Mesendoderm (in vitro differentiated cells): ENCODE measurements at regions not wholly inside any gene's neighbourhood (a gene's known extent, or its start where the extent isn't known, plus 50 kb on each side); places are given as distances from the start of the nearest gene placed in this dataset.

Experiments used
- DNase-seq: peaks from one replicate; pipeline ENCODE4 v3.0.0; 2013
- H2AK5ac ChIP-seq: 2 replicates; pipeline ENCODE4 v1.6.1; 2013; ENCODE audit warnings: low read length, inconsistent platforms
- H2BK120ac ChIP-seq: 2 replicates; pipeline ENCODE4 v1.6.1; 2013; ENCODE audit warnings: low read depth, mild to moderate bottlenecking, low read length, moderate library complexity, mixed read lengths
- H2BK15ac ChIP-seq: replicated peaks from 2 replicates; pipeline ENCODE4 v1.6.1; 2013; ENCODE audit warnings: low read depth, mild to moderate bottlenecking, moderate library complexity
- H2BK5ac ChIP-seq: 2 replicates; pipeline ENCODE4 v1.6.1; 2013; ENCODE audit warnings: low read length, inconsistent platforms
- H3K18ac ChIP-seq: 2 replicates; pipeline ENCODE4 v1.6.1; 2013; ENCODE audit warnings: mild to moderate bottlenecking, low read length, mixed read lengths
- H3K23ac ChIP-seq: one replicate; pipeline ENCODE4 v1.6.1; 2013; ENCODE audit warnings: low read length
- H3K27ac ChIP-seq: 2 replicates; pipeline ENCODE4 v1.5.1; 2013; ENCODE audit warnings: low read depth, mild to moderate bottlenecking, inconsistent platforms, low read length, moderate library complexity
- H3K27me3 ChIP-seq: 2 replicates; pipeline ENCODE4 v1.6.1; 2013; ENCODE audit warnings: low read length, control low read depth, mild to moderate bottlenecking, inconsistent platforms; ENCODE audit not compliant: insufficient read depth, poor library complexity
- H3K36me3 ChIP-seq: 2 replicates; pipeline ENCODE4 v1.6.1; 2013; ENCODE audit warnings: low read length, inconsistent platforms; ENCODE audit not compliant: control insufficient read depth, insufficient read depth
- H3K4ac ChIP-seq: one replicate; pipeline ENCODE4 v1.6.1; 2013; ENCODE audit warnings: low read depth, mild to moderate bottlenecking, low read length, moderate library complexity
- H3K4me1 ChIP-seq: 2 replicates; pipeline ENCODE4 v1.6.1; 2013; ENCODE audit warnings: low read depth, low read length, inconsistent platforms; ENCODE audit not compliant: control insufficient read depth
- H3K4me2 ChIP-seq: 2 replicates; pipeline ENCODE4 v1.6.1; 2013; ENCODE audit warnings: low read length
- H3K4me3 ChIP-seq: 2 replicates; pipeline ENCODE4 v1.5.1; 2013; ENCODE audit warnings: mild to moderate bottlenecking, low read length
- H3K56ac ChIP-seq: one replicate; pipeline ENCODE4 v1.6.1; 2013; ENCODE audit warnings: low read length
- H3K79me1 ChIP-seq: 2 replicates; pipeline ENCODE4 v1.6.1; 2013; ENCODE audit warnings: low read length, inconsistent platforms
- H3K79me2 ChIP-seq: 2 replicates; pipeline ENCODE4 v1.6.1; 2013; ENCODE audit warnings: mild to moderate bottlenecking, low read length; ENCODE audit not compliant: control insufficient read depth, insufficient read depth
- H3K9ac ChIP-seq: 2 replicates; pipeline ENCODE4 v1.6.1; 2013; ENCODE audit warnings: low read length, inconsistent platforms
- H4K5ac ChIP-seq: one replicate; pipeline ENCODE4 v1.6.1; 2013; ENCODE audit warnings: low read length
- H4K8ac ChIP-seq: one replicate; pipeline ENCODE4 v1.6.1; 2013; ENCODE audit warnings: low read depth, mild to moderate bottlenecking, control low read depth, low read length, moderate library complexity
- WGBS: extraction: QIAGEN DNeasy Blood & Tissue Kit; methylation state at CpG from one replicate; pipeline ENCODE4 v1.1.7; 2013; ENCODE audit warnings: low lambda C conversion rate, missing lambda C conversion rate; ENCODE audit not compliant: insufficient coverage; ENCODE audit errors: extremely low coverage; 5-methylcytosine and 5-hydroxymethylcytosine counted together

DNA sequence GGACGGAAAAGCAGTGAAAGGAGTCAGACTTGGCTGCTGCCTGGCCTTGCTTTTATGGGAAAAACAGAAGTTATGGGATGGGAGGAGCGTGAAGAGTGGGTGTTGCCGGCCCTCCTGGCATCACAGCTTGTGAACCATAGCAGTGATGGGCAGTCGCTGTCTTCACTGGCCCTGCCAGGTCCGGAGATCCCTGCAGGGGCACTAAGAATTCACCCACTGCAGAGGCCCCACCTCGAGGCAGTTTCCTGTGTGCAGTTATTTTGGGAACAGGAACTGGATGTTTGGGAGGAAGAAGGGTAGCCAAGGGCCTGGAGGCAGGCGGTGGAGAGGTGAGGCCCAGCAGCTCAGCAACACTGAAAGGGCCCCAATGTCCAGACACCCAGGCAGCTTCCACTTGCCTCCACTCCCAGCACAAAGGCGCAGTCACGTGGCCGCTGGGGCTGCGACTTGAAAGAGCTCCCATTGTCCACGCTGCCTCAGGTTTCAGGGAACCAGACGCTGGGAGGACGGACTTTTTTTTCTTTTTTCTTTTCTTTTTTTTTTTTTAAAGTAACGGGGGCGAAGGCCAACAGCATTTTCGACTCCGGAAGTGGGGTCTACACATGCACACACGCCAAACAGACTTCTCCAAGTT is 255.6 kb downstream of the ZNF621 start:
- Histone ChIP-seq H3K23ac (no peak overlapping the region), H4K8ac (no peak overlapping the region), H3K4me1 (no peaks in the 10 kb centered on the region), H3K79me1 (no peaks in the 10 kb centered on the region), H2BK15ac (no peak overlapping the region), H3K56ac (peak overlapping the region; percentile 50), H3K27ac (no peak overlapping the region), H3K36me3 (no peaks in the 10 kb centered on the region), H4K5ac (no peak overlapping the region), H3K18ac (no peak overlapping the region), H3K9ac (no peak overlapping the region), H2AK5ac (no peak overlapping the region), H3K4me2 (no peak overlapping the region), H3K4ac (no peak overlapping the region), H2BK5ac (no peak overlapping the region), H2BK120ac (no peak overlapping the region), H3K27me3 (no peaks in the 10 kb centered on the region), H3K79me2 (no peaks in the 10 kb centered on the region), H3K4me3 (no peak overlapping the region)
- peak; percentile 16 for DNase-seq
- no CpG with 5 or more reads among the region's 19 CpGs for WGBS

- Histone ChIP-seq H3K23ac (no peak overlapping the region), H2AK5ac (no peak overlapping the region), H3K4ac (no peak overlapping the region), H4K5ac (no peak overlapping the region), H3K27me3 (no peaks in the 10 kb centered on the region), H3K4me3 (no peak overlapping the region), H2BK5ac (no peak overlapping the region), H3K79me2 (no peaks in the 10 kb centered on the region), H3K36me3 (no peaks in the 10 kb centered on the region), H3K27ac (no peak overlapping the region), H3K4me2 (no peak overlapping the region), H2BK120ac (no peak overlapping the region), H3K18ac (no peak overlapping the region), H4K8ac (no peak overlapping the region), H2BK15ac (no peak overlapping the region), H3K9ac (no peak overlapping the region), H3K56ac (peak overlapping the region; percentile 19), H3K4me1 (no peaks in the 10 kb centered on the region), H3K79me1 (no peaks in the 10 kb centered on the region)
- no CpG with 5 or more reads among the region's 12 CpGs for WGBS
- DNase-seq, result no peak
These were observed 256.2 kb downstream of the ZNF621 start for GRCh38 chr3:40780925-40781406.

- no peak overlapping the region for H4K5ac ChIP-seq
- no peak overlapping the region for H3K56ac ChIP-seq
- no peak overlapping the region for H3K4me2 ChIP-seq
- no peaks in the 10 kb centered on the region for H3K4me1 ChIP-seq
- no peak overlapping the region for H2BK15ac ChIP-seq
- WGBS, result no CpG with 5 or more reads among the region's 3 CpGs
- no peak overlapping the region for H3K27ac ChIP-seq
- H3K4me3 ChIP-seq, result no peak overlapping the region
- no peaks in the 10 kb centered on the region for H3K79me2 ChIP-seq
- H2BK5ac ChIP-seq, result no peak overlapping the region
- no peaks in the 10 kb centered on the region for H3K79me1 ChIP-seq
- H2AK5ac ChIP-seq, result no peak overlapping the region
- H3K4ac ChIP-seq, result no peak overlapping the region
- H3K23ac ChIP-seq, result no peak overlapping the region
- no peaks in the 10 kb centered on the region for H3K27me3 ChIP-seq
- no peak overlapping the region for H3K9ac ChIP-seq
- no peak overlapping the region for H4K8ac ChIP-seq
- no peak overlapping the region for H2BK120ac ChIP-seq
- DNase-seq, result peak; percentile 61
- no peaks in the 10 kb centered on the region for H3K36me3 ChIP-seq
- H3K18ac ChIP-seq, result no peak overlapping the region
These were observed 257.5 kb downstream of the ZNF621 start for GRCh38 chr3:40782111-40782721.

DNA sequence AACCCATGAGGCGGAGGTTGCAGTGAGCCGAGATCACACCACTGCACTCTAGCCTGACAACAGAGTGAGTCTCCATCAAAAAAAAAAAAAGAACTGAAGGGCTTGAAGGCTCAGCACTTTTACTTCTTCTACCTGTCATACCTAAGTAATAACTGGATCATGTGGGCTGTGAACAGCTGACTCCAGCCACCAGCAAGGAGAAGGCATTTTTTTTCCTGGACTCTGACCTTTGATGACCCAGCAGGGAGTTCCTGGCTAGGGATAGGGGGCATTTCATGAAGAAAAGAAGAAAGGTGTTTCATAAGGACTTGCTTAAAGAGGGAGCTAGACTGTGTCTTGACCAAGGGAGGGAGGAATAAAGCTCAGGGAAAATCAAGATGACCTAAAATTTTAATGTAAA is 266.0 kb downstream of the ZNF621 start:
- Histone ChIP-seq H3K27ac (no peak overlapping the region), H2BK5ac (no peak overlapping the region), H3K4me2 (no peak overlapping the region), H3K79me1 (no peaks in the 10 kb centered on the region), H4K5ac (no peak overlapping the region), H3K79me2 (no peaks in the 10 kb centered on the region), H3K23ac (no peak overlapping the region), H3K4me1 (no peaks in the 10 kb centered on the region), H3K36me3 (no peaks in the 10 kb centered on the region), H2BK15ac (no peak overlapping the region), H3K56ac (no peak overlapping the region), H3K18ac (no peak overlapping the region), H2AK5ac (no peak overlapping the region), H3K4ac (no peak overlapping the region), H3K9ac (no peak overlapping the region), H4K8ac (no peak overlapping the region), H3K27me3 (no peaks in the 10 kb centered on the region), H2BK120ac (no peak overlapping the region), H3K4me3 (no peak overlapping the region)
- WGBS, result no CpG with 5 or more reads among the region's 2 CpGs
- DNase-seq, result no peak

DNA sequence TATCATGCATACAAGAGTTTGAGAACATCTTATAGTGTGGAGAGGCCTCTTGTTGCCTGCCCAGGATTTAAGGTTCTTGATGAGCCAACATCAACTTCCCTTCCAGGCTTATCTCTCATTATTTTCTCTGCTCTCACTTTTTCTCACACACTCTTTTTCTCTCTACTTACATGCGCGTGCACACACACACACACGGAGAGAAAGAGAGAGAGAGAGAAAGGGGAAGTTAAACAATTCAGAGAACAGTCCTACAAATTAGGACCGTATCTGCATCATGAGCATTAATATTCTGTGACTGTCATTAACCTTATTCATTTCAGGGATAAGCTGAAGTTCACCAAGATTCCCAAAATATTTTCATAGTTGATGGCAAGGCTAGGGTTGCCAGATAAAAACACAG is 269.0 kb downstream of the ZNF621 start:
- Histone ChIP-seq H3K79me1 (no peaks in the 10 kb centered on the region), H3K4me3 (no peak overlapping the region), H3K4me1 (peaks cover under 1% of the 10 kb centered on the region), H2BK120ac (no peak overlapping the region), H3K23ac (no peak overlapping the region), H3K36me3 (no peaks in the 10 kb centered on the region), H3K4ac (no peak overlapping the region), H4K5ac (no peak overlapping the region), H3K18ac (no peak overlapping the region), H3K4me2 (no peak overlapping the region), H2BK15ac (no peak overlapping the region), H3K79me2 (no peaks in the 10 kb centered on the region), H3K9ac (no peak overlapping the region), H4K8ac (no peak overlapping the region), H3K56ac (no peak overlapping the region), H2AK5ac (no peak overlapping the region), H3K27me3 (no peaks in the 10 kb centered on the region), H3K27ac (no peak overlapping the region), H2BK5ac (no peak overlapping the region)
- no CpG with 5 or more reads among the region's 4 CpGs for WGBS
- DNase-seq, result no peak

GRCh38 chr3:40800343-40800742 is 275.6 kb downstream of the ZNF621 start:
- Histone ChIP-seq H3K4me2 (no peak overlapping the region), H3K56ac (no peak overlapping the region), H2BK15ac (no peak overlapping the region), H2BK5ac (no peak overlapping the region), H3K9ac (no peak overlapping the region), H3K27ac (no peak overlapping the region), H3K79me2 (no peaks in the 10 kb centered on the region), H3K79me1 (no peaks in the 10 kb centered on the region), H3K23ac (no peak overlapping the region), H4K5ac (no peak overlapping the region), H3K18ac (no peak overlapping the region), H2AK5ac (no peak overlapping the region), H3K4ac (no peak overlapping the region), H2BK120ac (no peak overlapping the region), H3K4me3 (no peak overlapping the region), H3K36me3 (no peaks in the 10 kb centered on the region), H4K8ac (no peak overlapping the region), H3K4me1 (peaks cover 2% of the 10 kb centered on the region), H3K27me3 (no peaks in the 10 kb centered on the region)
- peak; percentile 83 for DNase-seq
